ENCODE measurements at regions not wholly inside any gene's neighbourhood (a gene's known extent, or its start where the extent isn't known, plus 50 kb on each side); places are given as distances from the start of the nearest gene placed in this dataset.

- ChIA-PET POLR2A (no interaction called here), CTCF (no interaction called here)
- no peak for ATAC-seq (replicated peaks in 1 of 4)
Observed at GRCh38 chr3:98655666-98656065, 62.3 kb upstream of the CPOX start.

DNA sequence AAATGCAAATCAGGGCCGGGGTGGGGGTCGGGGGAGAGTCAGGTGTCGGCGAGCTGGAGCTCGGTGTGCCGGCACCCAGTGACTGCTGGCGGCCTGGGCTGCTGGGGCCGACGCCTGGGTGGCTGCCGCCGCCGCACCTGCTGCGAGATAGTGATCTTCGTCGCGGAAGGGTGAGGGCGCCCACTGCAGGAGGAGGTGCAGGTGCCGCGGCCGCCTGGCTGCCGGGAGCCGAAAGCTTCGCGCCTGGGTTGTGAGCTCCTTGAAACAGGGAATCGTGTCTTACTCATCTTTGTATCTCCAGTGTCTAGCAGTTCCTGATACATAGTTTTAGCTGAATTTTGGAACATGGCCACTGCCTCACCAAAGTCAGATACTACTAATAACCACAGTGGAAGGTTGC is 64.0 kb upstream of the CPOX start:
- Mint-ChIP-seq H3K27me3 (peaks cover 17 to 22% of the 10 kb centered on the region in 2 donors), H3K27ac (no peak overlapping the region), H3K4me1 (peaks cover 3 to 8% (median 5%) of the 10 kb centered on the region in 3 donors), H3K4me3 (peak overlapping the region in 1 of 3 donors; percentile 53), H3K9me3 (no peaks in the 10 kb centered on the region), H3K36me3 (no peaks in the 10 kb centered on the region)
- H3K4me1 ChIP-seq (ENCODE audit: control insufficient read depth in 1 of 2, extremely low read depth in 1 of 2, insufficient read depth in 2 of 2, low read length in 2 of 2): peaks cover 0 to 3% of the 10 kb centered on the region in 2 experiments
- no peaks in the 10 kb centered on the region for H3K36me3 ChIP-seq (ENCODE audit: control insufficient read depth in 2 of 2, extremely low read depth in 1 of 2, insufficient read depth in 1 of 2, low read length in 1 of 2)
- H3K27me3 ChIP-seq (replicated peaks in 1 of 2; ENCODE audit: control insufficient read depth in 2 of 2, extremely low read depth in 1 of 2, insufficient read depth in 2 of 2, low read length in 1 of 2): peaks cover 0 to 6% of the 10 kb centered on the region in 2 experiments
- H3K9me3 ChIP-seq: no peaks in the 10 kb centered on the region
- ChIA-PET CTCF (interaction anchor here in 1 of 2 donors (0.6 to 1.9 kb wide), 7 partner anchors 10 to 840 kb away, joined by 3 to 30 read pairs (median 4); no protein-coding TSS in a partner anchor), POLR2A (interaction anchor here in 1 of 2 donors (0.6 kb wide), 1 partner anchor 138 kb away, joined by 3 read pairs; no protein-coding TSS in a partner anchor)
- WGBS (ENCODE audit: insufficient coverage): 19% methylated on average over 25 of the region's 25 CpGs
- no peak overlapping the region for H3K4me3 ChIP-seq (ENCODE audit: control insufficient read depth in 1 of 2, extremely low read depth in 1 of 2, low read length in 1 of 2)
- DNase-seq (peak in 30 of 35 experiments; percentile 6 to 51 (median 24)), ATAC-seq (replicated peaks in 1 of 4) (peak; percentile 50 to 92 (median 66))
- no peak overlapping the region for H3K27ac ChIP-seq (ENCODE audit: low read length)

More at GRCh38 chr3:98655666-98656065, 62.3 kb upstream of the CPOX start:
- WGBS (ENCODE audit: insufficient coverage): 100% methylated on average over 1 of the region's 3 CpGs
- DNase-seq: peak in 1 of 35 experiments; percentile 16
- H3K27me3 ChIP-seq (replicated peaks in 1 of 2; ENCODE audit: control insufficient read depth in 2 of 2, extremely low read depth in 1 of 2, insufficient read depth in 2 of 2, low read length in 1 of 2): peaks cover 0 to 6% of the 10 kb centered on the region in 2 experiments
- Mint-ChIP-seq H3K4me3 (no peak overlapping the region), H3K27ac (no peak overlapping the region), H3K9me3 (no peaks in the 10 kb centered on the region), H3K27me3 (peaks cover 20 to 22% of the 10 kb centered on the region in 2 donors), H3K4me1 (peaks cover 6 to 26% (median 16%) of the 10 kb centered on the region in 3 donors), H3K36me3 (no peaks in the 10 kb centered on the region)
- no peak overlapping the region for H3K4me3 ChIP-seq (ENCODE audit: control insufficient read depth in 1 of 2, extremely low read depth in 1 of 2, low read length in 1 of 2)
- H3K36me3 ChIP-seq (ENCODE audit: control insufficient read depth in 2 of 2, extremely low read depth in 1 of 2, insufficient read depth in 1 of 2, low read length in 1 of 2): no peaks in the 10 kb centered on the region
- H3K27ac ChIP-seq (ENCODE audit: low read length): no peak overlapping the region
- no peaks in the 10 kb centered on the region for H3K9me3 ChIP-seq
- H3K4me1 ChIP-seq (ENCODE audit: control insufficient read depth in 1 of 2, extremely low read depth in 1 of 2, insufficient read depth in 2 of 2, low read length in 2 of 2): peaks cover 0 to 11% of the 10 kb centered on the region in 2 experiments

GRCh38 chr3:98662699-98663098 is 69.3 kb upstream of the CPOX start:
- Mint-ChIP-seq H3K9me3 (no peaks in the 10 kb centered on the region), H3K4me3 (no peak overlapping the region), H3K36me3 (no peaks in the 10 kb centered on the region), H3K4me1 (peaks cover 0 to under 1% (median under 1%) of the 10 kb centered on the region in 3 donors), H3K27me3 (peaks cover 18 to 27% of the 10 kb centered on the region in 2 donors), H3K27ac (no peak overlapping the region)
- WGBS (ENCODE audit: insufficient coverage): 73% methylated on average over 4 of the region's 4 CpGs
- no peak for ATAC-seq (replicated peaks in 1 of 4)
- Histone ChIP-seq H3K36me3 (ENCODE audit: control insufficient read depth in 2 of 2, extremely low read depth in 1 of 2, insufficient read depth in 1 of 2, low read length in 1 of 2) (no peaks in the 10 kb centered on the region), H3K27ac (ENCODE audit: low read length) (no peak overlapping the region), H3K9me3 (no peaks in the 10 kb centered on the region), H3K27me3 (replicated peaks in 1 of 2; ENCODE audit: control insufficient read depth in 2 of 2, extremely low read depth in 1 of 2, insufficient read depth in 2 of 2, low read length in 1 of 2) (peaks cover 0 to 2% of the 10 kb centered on the region in 2 experiments), H3K4me1 (ENCODE audit: control insufficient read depth in 1 of 2, extremely low read depth in 1 of 2, insufficient read depth in 2 of 2, low read length in 2 of 2) (no peaks in the 10 kb centered on the region), H3K4me3 (ENCODE audit: control insufficient read depth in 1 of 2, extremely low read depth in 1 of 2, low read length in 1 of 2) (no peak overlapping the region)
- ChIA-PET POLR2A (no interaction called here), CTCF (no interaction called here)
- DNase-seq: no peak

DNA sequence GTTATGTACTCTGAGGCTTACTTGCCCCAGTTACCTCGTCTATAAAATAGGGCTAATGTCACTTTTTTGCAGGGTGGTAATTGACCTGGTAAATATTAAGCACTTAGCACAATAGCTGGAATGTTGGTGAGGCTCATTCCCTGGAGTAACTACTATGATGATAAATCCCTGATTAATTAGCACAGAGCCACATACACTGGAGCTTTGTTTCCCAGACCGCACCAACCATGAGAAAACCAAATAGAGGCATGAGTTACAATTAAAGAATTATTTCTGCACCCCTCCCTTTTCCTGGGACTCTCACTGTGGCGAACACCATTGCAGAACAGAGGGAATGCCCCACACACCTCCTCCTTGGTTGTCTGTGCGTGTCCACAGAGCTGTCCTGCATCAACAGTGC is 76.6 kb upstream of the CPOX start:
- DNase-seq: no peak
- POLR2A ChIA-PET: no interaction called here

GRCh38 chr3:98679986-98680385 is 83.2 kb upstream of the ST3GAL6 start:
- Mint-ChIP-seq H3K27ac (no peak overlapping the region), H3K4me1 (no peaks in the 10 kb centered on the region), H3K9me3 (peaks cover 0 to 5% (median 0%) of the 10 kb centered on the region in 3 donors), H3K27me3 (peaks cover 4 to 15% of the 10 kb centered on the region in 2 donors), H3K36me3 (no peaks in the 10 kb centered on the region), H3K4me3 (no peak overlapping the region)
- Histone ChIP-seq H3K27ac (ENCODE audit: low read length) (no peak overlapping the region), H3K9me3 (no peaks in the 10 kb centered on the region), H3K27me3 (replicated peaks in 1 of 2; ENCODE audit: control insufficient read depth in 2 of 2, extremely low read depth in 1 of 2, insufficient read depth in 2 of 2, low read length in 1 of 2) (peaks cover 0 to 12% of the 10 kb centered on the region in 2 experiments), H3K4me1 (ENCODE audit: control insufficient read depth in 1 of 2, extremely low read depth in 1 of 2, insufficient read depth in 2 of 2, low read length in 2 of 2) (no peaks in the 10 kb centered on the region), H3K4me3 (ENCODE audit: control insufficient read depth in 1 of 2, extremely low read depth in 1 of 2, low read length in 1 of 2) (no peak overlapping the region), H3K36me3 (ENCODE audit: control insufficient read depth in 2 of 2, extremely low read depth in 1 of 2, insufficient read depth in 1 of 2, low read length in 1 of 2) (no peaks in the 10 kb centered on the region)
- ChIA-PET POLR2A (no interaction called here), CTCF (no interaction called here)
- DNase-seq (no peak), ATAC-seq (replicated peaks in 1 of 4) (no peak)
- no CpG with 5 or more reads among the region's 2 CpGs for WGBS (ENCODE audit: insufficient coverage)

More for the DNA sequence above, 76.6 kb upstream of the CPOX start:
- no peak overlapping the region for H3K27ac ChIP-seq (ENCODE audit: low read length)
- Mint-ChIP-seq H3K4me3 (no peak overlapping the region), H3K27ac (no peak overlapping the region), H3K36me3 (no peaks in the 10 kb centered on the region), H3K27me3 (peaks cover 4% of the 10 kb centered on the region in 2 donors), H3K9me3 (no peaks in the 10 kb centered on the region), H3K4me1 (no peaks in the 10 kb centered on the region)
- H3K4me3 ChIP-seq (ENCODE audit: control insufficient read depth in 1 of 2, extremely low read depth in 1 of 2, low read length in 1 of 2): no peak overlapping the region
- ATAC-seq (replicated peaks in 1 of 4): no peak
- H3K4me1 ChIP-seq (ENCODE audit: control insufficient read depth in 1 of 2, extremely low read depth in 1 of 2, insufficient read depth in 2 of 2, low read length in 2 of 2): no peaks in the 10 kb centered on the region
- CTCF ChIA-PET: no interaction called here
- no peaks in the 10 kb centered on the region for H3K36me3 ChIP-seq (ENCODE audit: control insufficient read depth in 2 of 2, extremely low read depth in 1 of 2, insufficient read depth in 1 of 2, low read length in 1 of 2)
- H3K9me3 ChIP-seq: no peaks in the 10 kb centered on the region
- 85% methylated on average over 3 of the region's 4 CpGs for WGBS (ENCODE audit: insufficient coverage)
- no peaks in the 10 kb centered on the region for H3K27me3 ChIP-seq (replicated peaks in 1 of 2; ENCODE audit: control insufficient read depth in 2 of 2, extremely low read depth in 1 of 2, insufficient read depth in 2 of 2, low read length in 1 of 2)

DNA sequence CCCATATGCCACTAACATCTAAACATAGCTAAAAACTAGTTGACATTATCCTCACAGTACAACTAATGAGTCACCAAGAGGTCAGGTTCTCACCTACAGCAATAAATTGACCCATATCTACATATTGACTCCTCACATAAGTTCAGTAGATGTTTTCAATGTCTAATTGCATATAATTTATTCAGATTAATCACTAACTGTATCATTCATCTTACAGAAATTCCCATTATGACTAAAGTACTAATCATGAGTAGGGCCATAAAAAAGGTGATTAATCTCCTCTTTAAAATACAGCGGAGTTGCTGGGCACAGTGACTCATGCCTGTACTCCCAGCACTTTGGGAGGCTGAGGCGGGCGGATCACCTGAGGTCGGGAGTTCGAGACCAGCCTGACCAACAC is 82.4 kb upstream of the ST3GAL6 start:
- CTCF ChIA-PET: no interaction called here
- Mint-ChIP-seq H3K36me3 (no peaks in the 10 kb centered on the region), H3K9me3 (peaks cover 0 to 5% (median 0%) of the 10 kb centered on the region in 3 donors), H3K4me1 (no peaks in the 10 kb centered on the region), H3K27me3 (peaks cover 4 to 15% of the 10 kb centered on the region in 2 donors), H3K27ac (no peak overlapping the region), H3K4me3 (no peak overlapping the region)
- no peak overlapping the region for H3K4me3 ChIP-seq (ENCODE audit: control insufficient read depth in 1 of 2, extremely low read depth in 1 of 2, low read length in 1 of 2)
- H3K4me1 ChIP-seq (ENCODE audit: control insufficient read depth in 1 of 2, extremely low read depth in 1 of 2, insufficient read depth in 2 of 2, low read length in 2 of 2): no peaks in the 10 kb centered on the region
- POLR2A ChIA-PET: no interaction called here
- WGBS (ENCODE audit: insufficient coverage): 88% methylated on average over 4 of the region's 5 CpGs
- ATAC-seq (replicated peaks in 1 of 4): no peak
- no peaks in the 10 kb centered on the region for H3K9me3 ChIP-seq
- H3K36me3 ChIP-seq (ENCODE audit: control insufficient read depth in 2 of 2, extremely low read depth in 1 of 2, insufficient read depth in 1 of 2, low read length in 1 of 2): no peaks in the 10 kb centered on the region
- H3K27ac ChIP-seq (ENCODE audit: low read length): no peak overlapping the region
- peaks cover 0 to 12% of the 10 kb centered on the region in 2 experiments for H3K27me3 ChIP-seq (replicated peaks in 1 of 2; ENCODE audit: control insufficient read depth in 2 of 2, extremely low read depth in 1 of 2, insufficient read depth in 2 of 2, low read length in 1 of 2)
- no peak for DNase-seq
